Activated B cell treated with CpG ODN at 0.5 μM for 24 hours (primary cell): ENCODE measurements at regions not wholly inside any gene's neighbourhood (a gene's known extent, or its start where the extent isn't known, plus 50 kb on each side); places are given as distances from the start of the nearest gene placed in this dataset.

Experiments used
- ATAC-seq: fragments of 200-7000 bp; cut with Tn5 transposase; one replicate; pipeline ENCODE4 v1.10.0; 2021; ENCODE audit warnings: low read depth, mild to moderate bottlenecking, moderate library complexity
- CTCF ChIA-PET: fragments of 350-600 bp; sonication (Branson Sonifier 250); formaldehyde crosslinking; loops from one replicate; lab custom pipeline; 2021; ENCODE audit warnings: antibody characterized with exemption; lab: Charles Lee
- POLR2A ChIA-PET: fragments of 350-600 bp; sonication (Branson Sonifier 250); formaldehyde crosslinking; loops from one replicate; lab custom pipeline; 2021; ENCODE audit warnings: antibody characterized with exemption; lab: Charles Lee
- DNase-seq: peaks from one replicate; pipeline ENCODE4 v3.0.0; 2022
- H3K27ac Mint-ChIP-seq: one replicate; pipeline ENCODE4 v1.8.0; 2020; ENCODE audit warnings: mixed read lengths
- H3K27me3 Mint-ChIP-seq: one replicate; pipeline ENCODE4 v1.8.0; 2021; ENCODE audit warnings: mixed read lengths
- H3K36me3 Mint-ChIP-seq: one replicate; pipeline ENCODE4 v1.8.0; 2021; ENCODE audit warnings: low read depth, mixed read lengths
- H3K4me1 Mint-ChIP-seq: one replicate; pipeline ENCODE4 v1.8.0; 2021; ENCODE audit warnings: mixed read lengths
- H3K4me3 Mint-ChIP-seq: one replicate; pipeline ENCODE4 v1.8.0; 2020; ENCODE audit warnings: mild to moderate bottlenecking, mixed read lengths
- H3K9me3 Mint-ChIP-seq: one replicate; pipeline ENCODE4 v1.8.0; 2020; ENCODE audit warnings: mixed read lengths
- intact Hi-C: fragments of 100-400 bp; cut with micrococcal nuclease; formaldehyde crosslinking; loops from one replicate; pipeline ENCODE4 v1.15.1; 2024
- TF ChIP-seq, protein P1 (sequence below): fragments of 200-600 bp; IDR thresholded peaks from one replicate; pipeline ENCODE4 v1.8.0; 2022; ENCODE audit warnings: antibody characterized with exemption, mild to moderate bottlenecking

DNA sequence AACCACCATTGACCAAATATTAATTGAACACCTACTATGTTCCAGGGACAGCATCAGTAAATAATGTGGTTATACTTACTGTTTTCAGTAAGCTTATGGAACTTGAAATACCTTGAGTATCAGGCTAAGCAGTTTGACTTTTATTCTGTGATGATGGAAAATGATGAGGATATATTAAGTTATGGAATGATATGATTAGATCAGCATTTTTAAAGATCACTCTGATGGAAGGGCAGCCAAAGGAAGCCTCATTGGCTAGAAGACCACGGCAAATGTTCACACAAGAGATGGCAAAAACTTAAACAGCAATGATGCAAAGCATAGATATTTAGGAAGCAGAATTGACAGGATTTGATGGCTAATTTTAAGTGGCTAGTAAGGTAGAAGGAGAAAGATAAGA lies 266.9 kb upstream of the DPP10 start:
- CTCF ChIA-PET = no interaction called here
- Mint-ChIP-seq H3K9me3 (no peaks in the 10 kb centered on the region), H3K36me3 (no peaks in the 10 kb centered on the region), H3K27me3 (peaks cover 13% of the 10 kb centered on the region), H3K27ac (no peak overlapping the region), H3K4me1 (no peaks in the 10 kb centered on the region), H3K4me3 (no peak overlapping the region)
- POLR2A ChIA-PET = no interaction called here
- intact Hi-C loops = no loop called here
- TF ChIP-seq, protein P1, sequence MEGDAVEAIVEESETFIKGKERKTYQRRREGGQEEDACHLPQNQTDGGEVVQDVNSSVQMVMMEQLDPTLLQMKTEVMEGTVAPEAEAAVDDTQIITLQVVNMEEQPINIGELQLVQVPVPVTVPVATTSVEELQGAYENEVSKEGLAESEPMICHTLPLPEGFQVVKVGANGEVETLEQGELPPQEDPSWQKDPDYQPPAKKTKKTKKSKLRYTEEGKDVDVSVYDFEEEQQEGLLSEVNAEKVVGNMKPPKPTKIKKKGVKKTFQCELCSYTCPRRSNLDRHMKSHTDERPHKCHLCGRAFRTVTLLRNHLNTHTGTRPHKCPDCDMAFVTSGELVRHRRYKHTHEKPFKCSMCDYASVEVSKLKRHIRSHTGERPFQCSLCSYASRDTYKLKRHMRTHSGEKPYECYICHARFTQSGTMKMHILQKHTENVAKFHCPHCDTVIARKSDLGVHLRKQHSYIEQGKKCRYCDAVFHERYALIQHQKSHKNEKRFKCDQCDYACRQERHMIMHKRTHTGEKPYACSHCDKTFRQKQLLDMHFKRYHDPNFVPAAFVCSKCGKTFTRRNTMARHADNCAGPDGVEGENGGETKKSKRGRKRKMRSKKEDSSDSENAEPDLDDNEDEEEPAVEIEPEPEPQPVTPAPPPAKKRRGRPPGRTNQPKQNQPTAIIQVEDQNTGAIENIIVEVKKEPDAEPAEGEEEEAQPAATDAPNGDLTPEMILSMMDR = no peak
- no peak for DNase-seq
- no peak for ATAC-seq

DNA sequence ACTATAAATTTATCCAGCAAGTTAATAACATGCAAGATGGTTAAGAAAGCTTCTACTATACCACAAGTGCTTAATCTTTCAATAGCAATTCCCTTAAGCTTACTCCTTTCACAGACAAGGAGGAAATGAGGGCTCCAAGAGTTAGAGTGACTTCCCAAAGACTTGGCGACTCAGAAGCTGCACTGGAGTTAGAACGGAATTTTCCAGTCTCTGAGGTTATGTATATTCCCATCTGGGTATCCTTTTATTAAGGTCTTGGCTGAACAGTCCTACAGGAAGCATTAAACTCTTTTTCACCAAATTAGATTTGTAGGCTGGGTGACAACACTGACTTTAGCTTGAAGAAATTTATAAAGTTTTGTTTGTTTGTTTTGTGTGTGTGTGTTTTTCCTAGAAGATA lies 256.9 kb upstream of the DPP10 start:
- ChIA-PET POLR2A (no interaction called here), CTCF (no interaction called here)
- H3K36me3 Mint-ChIP-seq = no peaks in the 10 kb centered on the region
- H3K27me3 Mint-ChIP-seq = peaks cover 2% of the 10 kb centered on the region
- H3K4me1 Mint-ChIP-seq = no peaks in the 10 kb centered on the region
- intact Hi-C loops = no loop called here
- H3K9me3 Mint-ChIP-seq = peaks cover 5% of the 10 kb centered on the region
- TF ChIP-seq, protein P1 = no peak
- no peak overlapping the region for H3K4me3 Mint-ChIP-seq
- DNase-seq (no peak), ATAC-seq (no peak)
- no peak overlapping the region for H3K27ac Mint-ChIP-seq

DNA sequence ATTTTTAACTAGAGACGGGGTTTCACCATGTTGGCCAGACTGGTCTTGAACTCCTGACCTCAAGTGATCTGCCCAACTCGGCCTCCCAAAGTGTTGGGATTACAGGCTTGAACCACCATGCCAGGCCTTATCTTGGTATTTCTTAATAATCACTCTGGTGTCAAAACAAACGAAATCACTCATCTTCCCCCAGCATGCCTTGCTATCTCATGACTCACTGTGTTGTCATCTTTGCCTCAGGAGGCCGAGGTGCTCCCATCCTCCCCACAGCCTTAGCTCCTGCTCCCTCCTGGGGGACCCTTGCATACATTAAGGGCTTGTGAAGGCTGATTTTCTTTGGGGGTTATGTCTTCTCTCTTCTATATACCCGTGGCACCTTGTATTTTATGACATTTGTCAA lies 250.1 kb upstream of the DPP10 start:
- Mint-ChIP-seq H3K27ac (no peak overlapping the region), H3K36me3 (no peaks in the 10 kb centered on the region), H3K4me3 (no peak overlapping the region), H3K9me3 (no peaks in the 10 kb centered on the region), H3K27me3 (no peaks in the 10 kb centered on the region), H3K4me1 (no peaks in the 10 kb centered on the region)
- CTCF ChIA-PET = no interaction called here
- POLR2A ChIA-PET = no interaction called here
- ATAC-seq = no peak
- DNase-seq = no peak
- intact Hi-C loops = no loop called here
- TF ChIP-seq, protein P1 = no peak

DNA sequence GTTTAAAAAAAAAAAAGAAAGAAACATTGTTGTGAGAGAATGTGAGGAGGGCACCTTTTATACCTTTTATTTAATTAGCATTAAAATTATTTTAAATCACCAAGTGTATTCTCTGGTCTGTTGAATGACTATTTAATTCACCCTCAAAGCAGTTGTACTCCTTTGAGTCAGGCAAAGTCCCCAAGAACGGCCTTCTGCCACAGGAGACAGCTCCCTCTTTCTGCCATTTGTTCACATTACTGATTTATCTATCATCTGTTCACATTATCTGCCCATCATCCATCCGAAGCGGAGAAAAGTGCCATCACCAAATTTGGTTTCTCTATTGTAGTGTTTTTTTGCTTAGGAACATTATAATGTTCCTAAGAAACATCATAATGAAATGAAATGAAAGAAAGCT lies 240.7 kb upstream of the DPP10 start:
- TF ChIP-seq, protein P1 = no peak
- no peak overlapping the region for H3K27ac Mint-ChIP-seq
- H3K4me1 Mint-ChIP-seq = no peaks in the 10 kb centered on the region
- intact Hi-C loops = no loop called here
- peaks cover 3% of the 10 kb centered on the region for H3K27me3 Mint-ChIP-seq
- H3K36me3 Mint-ChIP-seq = no peaks in the 10 kb centered on the region
- H3K4me3 Mint-ChIP-seq = no peak overlapping the region
- POLR2A ChIA-PET = no interaction called here
- ATAC-seq (no peak), DNase-seq (no peak)
- no peaks in the 10 kb centered on the region for H3K9me3 Mint-ChIP-seq
- CTCF ChIA-PET = no interaction called here

DNA sequence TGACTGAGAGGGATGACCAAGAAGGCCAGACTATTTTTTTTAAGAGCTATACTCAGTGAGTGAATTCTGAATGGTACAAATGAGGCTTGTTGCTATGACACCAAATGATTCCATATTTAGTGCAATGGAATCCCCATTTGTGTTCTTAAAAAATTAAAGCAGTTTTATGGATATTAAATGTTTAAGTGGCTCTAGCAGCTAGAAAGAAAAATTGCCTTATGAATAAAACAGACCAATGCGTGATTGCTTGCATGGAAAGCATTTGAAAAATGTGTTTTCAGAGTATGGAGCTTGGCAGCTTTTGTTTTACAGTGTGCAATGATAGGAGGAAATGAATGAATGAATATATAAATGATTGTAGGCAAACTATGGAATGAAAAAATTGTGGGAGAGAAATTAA lies 238.8 kb upstream of the DPP10 start:
- no peak for ATAC-seq
- no peaks in the 10 kb centered on the region for H3K36me3 Mint-ChIP-seq
- DNase-seq = no peak
- CTCF ChIA-PET = no interaction called here
- H3K9me3 Mint-ChIP-seq = no peaks in the 10 kb centered on the region
- intact Hi-C loops = no loop called here
- POLR2A ChIA-PET = no interaction called here
- peaks cover 5% of the 10 kb centered on the region for H3K27me3 Mint-ChIP-seq
- TF ChIP-seq, protein P1 = no peak
- H3K4me3 Mint-ChIP-seq = no peak overlapping the region
- no peak overlapping the region for H3K27ac Mint-ChIP-seq
- H3K4me1 Mint-ChIP-seq = no peaks in the 10 kb centered on the region
